ENCODE measurements at regions not wholly inside any gene's neighbourhood (a gene's known extent, or its start where the extent isn't known, plus 50 kb on each side); places are given as distances from the start of the nearest gene placed in this dataset.

DNA sequence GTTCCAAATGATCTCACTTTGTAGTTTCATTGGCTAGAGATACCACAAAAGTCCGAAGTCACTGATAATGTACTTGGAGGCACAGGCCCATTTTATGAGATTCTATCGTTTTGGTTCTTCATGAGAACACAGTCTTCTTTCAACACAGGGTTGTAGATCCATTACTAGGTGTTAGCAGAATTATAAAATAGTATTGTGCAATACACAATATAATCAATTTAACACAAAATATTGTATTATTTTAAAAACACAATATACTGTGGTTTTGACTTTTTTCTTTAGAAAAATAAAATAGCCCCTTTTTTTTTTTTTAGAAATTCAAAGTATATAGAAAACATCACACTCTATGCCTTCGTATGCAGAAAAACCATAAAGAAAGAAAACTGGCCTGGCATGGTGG is 138.6 kb upstream of the TSC22D2 start:
- no peak for DNase-seq (ENCODE audit: low spot score)
- FAIRE-seq: no peak

GRCh38 chr3:150268426-150269391 is 139.4 kb upstream of the TSC22D2 start:
- FAIRE-seq: peak; percentile 73
- DNase-seq (ENCODE audit: low spot score): peak; percentile 41

- FAIRE-seq (no peak), DNase-seq (ENCODE audit: low spot score) (no peak)
Measured at GRCh38 chr3:150267288-150267687, 140.8 kb upstream of the TSC22D2 start.

DNA sequence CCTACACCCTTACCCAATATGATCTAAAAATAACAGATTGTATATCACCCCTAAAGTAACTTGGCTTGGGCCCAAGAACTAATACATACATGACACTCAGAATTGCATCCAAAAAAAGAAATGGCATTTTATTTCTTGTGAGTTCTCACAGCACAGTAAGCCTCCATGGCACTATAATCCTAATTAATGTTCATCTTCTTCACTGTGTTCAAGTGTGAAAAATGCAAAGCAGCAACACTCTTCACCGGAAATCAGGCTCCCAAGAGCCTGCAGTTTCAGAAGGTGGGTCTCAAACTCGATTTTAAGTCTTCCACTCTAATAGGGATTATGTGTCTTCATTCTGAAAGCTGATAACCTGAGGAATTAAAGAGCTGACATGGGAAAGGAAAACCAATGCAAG is 142.8 kb upstream of the TSC22D2 start:
- no peak for FAIRE-seq

DNA sequence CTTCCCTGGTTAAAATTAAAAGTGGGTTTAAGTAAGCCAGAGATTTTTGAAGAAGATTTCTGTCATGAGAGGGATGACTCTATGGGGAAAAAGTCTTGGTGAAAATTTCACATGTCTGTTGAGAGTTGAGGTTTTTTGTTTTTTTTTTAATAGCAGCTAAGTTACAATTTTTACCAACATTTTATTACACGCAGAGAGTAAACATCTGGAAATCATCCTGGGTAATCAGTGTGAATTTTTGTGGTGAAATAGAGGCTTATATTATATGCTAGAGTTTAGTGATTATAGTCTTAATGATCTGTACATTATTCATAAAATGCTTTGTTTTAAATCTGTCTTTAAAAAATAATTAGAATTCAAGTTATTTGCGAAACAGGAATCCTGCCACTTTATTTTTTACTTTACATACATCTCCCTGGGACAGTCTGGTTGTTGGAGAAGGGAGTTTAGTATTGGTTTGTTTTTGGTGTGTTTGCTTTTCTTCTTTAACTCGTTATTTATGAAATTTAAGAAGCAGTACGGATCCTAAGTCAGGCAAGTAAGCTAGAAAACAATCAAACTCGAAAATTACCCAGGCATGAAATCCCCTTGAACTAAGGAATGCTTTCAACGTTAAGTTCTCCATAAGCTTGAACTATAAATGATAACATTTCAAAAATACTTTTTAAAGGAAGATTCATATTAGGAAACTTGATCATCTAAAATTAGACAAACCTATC is 143.4 kb upstream of the TSC22D2 start:
- DNase-seq (ENCODE audit: low spot score) (no peak), FAIRE-seq (no peak)

More for the DNA sequence above, 142.8 kb upstream of the TSC22D2 start:
- DNase-seq (ENCODE audit: low spot score): no peak

GRCh38 chr3:150261958-150262357 is 146.1 kb upstream of the TSC22D2 start:
- DNase-seq (ENCODE audit: low spot score): no peak
- FAIRE-seq: no peak

- no peak for FAIRE-seq
Measured at GRCh38 chr3:150261418-150261817, 146.7 kb upstream of the TSC22D2 start.

DNA sequence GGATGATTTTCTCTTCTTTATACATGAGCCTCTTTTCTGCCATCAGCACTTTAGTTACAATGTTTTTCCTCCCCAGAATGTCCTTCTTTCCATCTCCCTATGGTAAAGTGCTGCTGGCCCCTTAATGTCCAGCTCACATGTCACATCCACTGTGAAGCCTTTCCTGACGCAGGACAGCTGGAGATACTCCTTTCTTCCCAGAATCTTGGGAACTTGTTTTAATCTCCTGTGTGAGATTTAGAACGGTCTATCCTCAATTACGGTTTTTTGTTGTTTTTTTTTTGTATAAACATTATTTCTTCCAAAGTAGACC is 147.7 kb upstream of the TSC22D2 start:
- FAIRE-seq: no peak
- DNase-seq (ENCODE audit: low spot score): no peak

More at GRCh38 chr3:150261418-150261817, 146.7 kb upstream of the TSC22D2 start:
- no peak for DNase-seq (ENCODE audit: low spot score)

- DNase-seq (ENCODE audit: low spot score) (no peak), FAIRE-seq (no peak)
Measured at GRCh38 chr3:150259526-150260397, 148.3 kb upstream of the TSC22D2 start.

- no peak for FAIRE-seq
Measured at GRCh38 chr3:150256782-150257181, 151.3 kb upstream of the TSC22D2 start.

GRCh38 chr3:150256318-150256717 is 151.8 kb upstream of the TSC22D2 start:
- FAIRE-seq: no peak
- no peak for DNase-seq (ENCODE audit: low spot score)

More at GRCh38 chr3:150256782-150257181, 151.3 kb upstream of the TSC22D2 start:
- no peak for DNase-seq (ENCODE audit: low spot score)

GRCh38 chr3:150255826-150256225 is 152.3 kb upstream of the TSC22D2 start:
- FAIRE-seq: no peak

DNA sequence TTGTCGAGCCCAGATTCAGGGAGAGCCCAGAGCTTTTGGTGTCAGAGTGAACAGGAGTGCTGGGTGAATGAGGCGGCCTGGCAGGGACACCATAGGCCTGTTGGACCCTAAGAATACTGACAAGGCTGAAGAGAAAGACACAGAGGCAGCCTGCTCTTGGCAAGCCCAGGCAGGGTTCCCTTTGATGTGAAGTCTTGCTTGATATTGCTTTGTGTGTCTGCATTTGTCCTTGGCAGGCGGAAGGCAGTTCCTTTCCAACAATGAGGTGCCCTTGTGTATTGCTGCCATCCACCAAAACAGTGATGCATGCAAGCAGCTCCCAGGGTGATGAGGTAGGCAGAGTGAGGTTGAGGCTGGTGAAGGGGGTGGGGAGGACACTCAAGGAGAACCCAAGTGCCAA is 152.7 kb upstream of the TSC22D2 start:
- FAIRE-seq (no peak), DNase-seq (ENCODE audit: low spot score) (no peak)

More at GRCh38 chr3:150255826-150256225, 152.3 kb upstream of the TSC22D2 start:
- no peak for DNase-seq (ENCODE audit: low spot score)

DNA sequence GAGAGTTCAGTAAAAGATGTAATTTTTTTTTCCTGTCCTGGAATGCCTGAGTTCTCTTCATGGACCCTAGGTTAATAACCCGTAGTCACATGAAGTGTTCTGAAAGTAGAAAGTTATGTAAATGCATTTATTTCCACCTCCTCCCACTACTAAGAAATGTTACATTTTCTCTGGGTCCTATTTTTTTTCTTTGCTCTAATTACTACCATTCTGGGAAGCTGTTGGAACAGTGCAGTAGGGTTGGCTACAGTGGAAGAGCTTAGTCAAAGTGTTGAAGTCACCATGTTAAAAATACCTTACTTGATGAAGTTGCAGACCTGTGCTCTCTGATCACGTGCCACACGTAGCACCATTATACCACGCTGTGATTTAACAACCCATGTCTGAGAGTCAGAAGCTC is 153.8 kb upstream of the TSC22D2 start:
- FAIRE-seq: no peak
- DNase-seq (ENCODE audit: low spot score): no peak

GRCh38 chr3:150253622-150254021 is 154.5 kb upstream of the TSC22D2 start:
- DNase-seq (ENCODE audit: low spot score) (peak; percentile 65), FAIRE-seq (peak; percentile 64)

- FAIRE-seq (no peak), DNase-seq (ENCODE audit: low spot score) (peak; percentile 58)
Measured at GRCh38 chr3:150252462-150252861, 155.6 kb upstream of the TSC22D2 start.

GRCh38 chr3:150251187-150252062 is 156.7 kb upstream of the TSC22D2 start:
- FAIRE-seq: peak; percentile 61
- DNase-seq (ENCODE audit: low spot score): peak; percentile 57

- no peak for DNase-seq (ENCODE audit: low spot score)
- no peak for FAIRE-seq
Measured at GRCh38 chr3:150249779-150250470, 158.2 kb upstream of the TSC22D2 start.

GRCh38 chr3:150248888-150249681 is 159.0 kb upstream of the TSC22D2 start:
- DNase-seq (ENCODE audit: low spot score) (no peak), FAIRE-seq (no peak)

All from RCC 7860 (cell line).